Neuronal stem cell (in vitro differentiated cells): ENCODE measurements at regions not wholly inside any gene's neighbourhood (a gene's known extent, or its start where the extent isn't known, plus 50 kb on each side); places are given as distances from the start of the nearest gene placed in this dataset.
A peak's percentile ranks its signal among the peaks of the same experiment; 100 is the strongest.

ENCODE experiments used
- DNase-seq: peaks from one replicate; pipeline ENCODE4 v3.0.0-alpha.2; 2013; ENCODE audit warnings: low spot score
- H2AFZ ChIP-seq: one replicate; pipeline ENCODE4 v1.6.1; 2013; ENCODE audit warnings: mild to moderate bottlenecking, low read length, inconsistent platforms
- H2AK5ac ChIP-seq: 2 replicates; pipeline ENCODE4 v1.6.1; 2013; ENCODE audit warnings: low read depth, mild to moderate bottlenecking, inconsistent platforms, low read length, moderate library complexity, mixed read lengths
- H2BK120ac ChIP-seq: 2 replicates; pipeline ENCODE4 v1.6.1; 2013; ENCODE audit warnings: low read depth, mild to moderate bottlenecking, inconsistent platforms, low read length, moderate library complexity, mixed read lengths
- H2BK12ac ChIP-seq: one replicate; pipeline ENCODE4 v1.6.1; 2013; ENCODE audit warnings: low read length, inconsistent platforms
- H2BK15ac ChIP-seq: 2 replicates; pipeline ENCODE4 v1.6.1; 2013; ENCODE audit warnings: mild to moderate bottlenecking, low read length, inconsistent platforms, mixed read lengths
- H2BK5ac ChIP-seq: one replicate; pipeline ENCODE4 v1.6.1; 2013; ENCODE audit warnings: inconsistent platforms, mild to moderate bottlenecking, low read length, moderate library complexity
- H3K14ac ChIP-seq: one replicate; pipeline ENCODE4 v1.6.1; 2013; ENCODE audit warnings: low read length, inconsistent platforms
- H3K18ac ChIP-seq: 2 replicates; pipeline ENCODE4 v1.6.1; 2013; ENCODE audit warnings: low read length, inconsistent platforms
- H3K23ac ChIP-seq: 2 replicates; pipeline ENCODE4 v1.6.1; 2013; ENCODE audit warnings: low read depth, mild to moderate bottlenecking, mixed read lengths, low read length, inconsistent platforms; ENCODE audit not compliant: poor library complexity
- H3K27ac ChIP-seq: replicated peaks from 3 replicates; pipeline ENCODE4 v1.5.1; 2013; ENCODE audit warnings: low read length, inconsistent platforms
- H3K27me3 ChIP-seq, 3 experiments: 2 replicates each; pipeline ENCODE4 v1.6.1; 2013; ENCODE audit warnings: low read length in 3 of 3, mild to moderate bottlenecking in 2 of 3, inconsistent platforms in 1 of 3, low read depth in 1 of 3, mixed read lengths in 1 of 3, moderate library complexity in 1 of 3; ENCODE audit not compliant: control insufficient read depth in 3 of 3, insufficient read depth in 3 of 3
- H3K36me3 ChIP-seq, 2 donors: replicated peaks in 1 of 2; 2 replicates each; pipeline ENCODE4 v1.6.1; 2013; ENCODE audit warnings: low read length in 2 of 2; ENCODE audit not compliant: control insufficient read depth in 2 of 2, insufficient read depth in 2 of 2
- H3K4ac ChIP-seq: 2 replicates; pipeline ENCODE4 v1.6.1; 2013; ENCODE audit warnings: inconsistent platforms, mild to moderate bottlenecking, low read length, moderate library complexity
- H3K4me1 ChIP-seq, 2 donors: 1 replicate in 1 of 2; 2 replicates in 1 of 2; pipeline ENCODE4 v1.6.1; 2013; ENCODE audit warnings: low read length in 2 of 2, low read depth in 1 of 2; ENCODE audit not compliant: control insufficient read depth in 2 of 2, insufficient read depth in 1 of 2
- H3K4me2 ChIP-seq: one replicate; pipeline ENCODE4 v1.6.1; 2013; ENCODE audit warnings: mild to moderate bottlenecking, low read length, inconsistent platforms; ENCODE audit not compliant: insufficient read depth, poor library complexity, severe bottlenecking
- H3K4me3 ChIP-seq, 2 donors: 2 replicates each; pipeline ENCODE4 v1.5.1; 2013; ENCODE audit warnings: low read length in 2 of 2, mild to moderate bottlenecking in 2 of 2, inconsistent platforms in 1 of 2, moderate library complexity in 1 of 2
- H3K79me1 ChIP-seq: one replicate; pipeline ENCODE4 v1.6.1; 2013; ENCODE audit warnings: low read depth, mild to moderate bottlenecking, inconsistent platforms, low read length, moderate library complexity
- H3K9ac ChIP-seq: one replicate; pipeline ENCODE4 v1.6.1; 2013; ENCODE audit warnings: mild to moderate bottlenecking, low read depth, low read length, inconsistent platforms; ENCODE audit not compliant: poor library complexity
- H3K9me3 ChIP-seq, 2 donors: replicated peaks in 1 of 2; 2 replicates each; pipeline versions ENCODE3 to v1.6.1; 2013; ENCODE audit warnings: low read length in 2 of 2, mild to moderate bottlenecking in 2 of 2, inconsistent platforms in 1 of 2, low read depth in 1 of 2, mixed read lengths in 1 of 2, moderate library complexity in 1 of 2; ENCODE audit not compliant: control insufficient read depth in 2 of 2, insufficient read depth in 1 of 2
- H4K8ac ChIP-seq: one replicate; pipeline ENCODE4 v1.6.1; 2013; ENCODE audit warnings: low read depth, mild to moderate bottlenecking, inconsistent platforms, low read length, moderate library complexity
- H4K91ac ChIP-seq: one replicate; pipeline ENCODE4 v1.6.1; 2013; ENCODE audit warnings: low read length, low read depth, mild to moderate bottlenecking, inconsistent platforms; ENCODE audit not compliant: poor library complexity
- WGBS, 2 donors: extraction: QIAGEN DNeasy Blood & Tissue Kit; methylation state at CpG; one replicate each; pipeline ENCODE4 v1.1.7; 2013; ENCODE audit warnings: missing lambda C conversion rate in 2 of 2, mixed read lengths in 1 of 2; ENCODE audit not compliant: insufficient read length in 2 of 2, insufficient replicate concordance in 1 of 2; ENCODE audit errors: extremely low coverage in 2 of 2; 5-methylcytosine and 5-hydroxymethylcytosine counted together

- WGBS, 2 donors, result no CpG with 5 or more reads among the region's 3 CpGs
- no peak for DNase-seq
Observed at GRCh38 chr13:62482351-62482750, 1066.7 kb upstream of the PCDH20 start.

DNA sequence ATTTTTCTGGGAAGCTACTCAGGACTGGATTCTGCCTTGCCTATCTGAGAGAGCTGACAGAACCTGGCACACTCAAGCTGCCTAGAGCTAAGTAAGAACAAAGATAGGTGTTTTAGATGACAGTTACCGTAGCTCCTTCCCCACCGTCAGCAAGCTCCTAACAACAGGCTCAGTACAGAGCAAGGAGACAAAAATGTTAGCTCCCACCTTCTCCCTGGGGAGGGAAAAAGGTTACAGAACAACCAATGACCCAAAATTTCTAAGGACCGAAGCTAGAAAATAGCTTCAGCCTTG is 1058.2 kb upstream of the PCDH20 start:
- Histone ChIP-seq H4K91ac (no peak overlapping the region), H3K4me1 (no peaks in the 10 kb centered on the region), H4K8ac (no peak overlapping the region), H2BK120ac (no peak overlapping the region), H3K4ac (no peak overlapping the region), H3K36me3 (no peaks in the 10 kb centered on the region), H2BK12ac (no peak overlapping the region), H3K27ac (no peak overlapping the region), H3K4me3 (no peak overlapping the region), H2AFZ (no peak overlapping the region), H3K9me3 (no peaks in the 10 kb centered on the region), H3K4me2 (no peak overlapping the region), H3K79me1 (no peaks in the 10 kb centered on the region), H3K27me3 (no peaks in the 10 kb centered on the region), H3K14ac (no peak overlapping the region), H2BK5ac (no peak overlapping the region), H3K9ac (no peak overlapping the region), H3K23ac (no peak overlapping the region), H2AK5ac (no peak overlapping the region), H2BK15ac (no peak overlapping the region), H3K18ac (no peak overlapping the region)
- WGBS, 2 donors, result no CpG with 5 or more reads among the region's 3 CpGs
- DNase-seq, result no peak

More at GRCh38 chr13:62482351-62482750, 1066.7 kb upstream of the PCDH20 start:
- no peak overlapping the region for H2BK120ac ChIP-seq
- no peak overlapping the region for H3K14ac ChIP-seq
- no peak overlapping the region for H2AFZ ChIP-seq
- no peak overlapping the region for H3K4ac ChIP-seq
- no peak overlapping the region for H4K91ac ChIP-seq
- no peak overlapping the region for H3K9ac ChIP-seq
- no peaks in the 10 kb centered on the region for H3K36me3 ChIP-seq
- H3K4me3 ChIP-seq, result no peak overlapping the region
- H4K8ac ChIP-seq, result no peak overlapping the region
- no peaks in the 10 kb centered on the region for H3K9me3 ChIP-seq
- H3K18ac ChIP-seq, result no peak overlapping the region
- peaks cover 0 to 1% of the 10 kb centered on the region in 2 donors for H3K4me1 ChIP-seq
- H2BK5ac ChIP-seq, result no peak overlapping the region
- no peak overlapping the region for H3K27ac ChIP-seq
- H2BK12ac ChIP-seq, result no peak overlapping the region
- no peaks in the 10 kb centered on the region for H3K79me1 ChIP-seq
- no peak overlapping the region for H3K4me2 ChIP-seq
- H2AK5ac ChIP-seq, result no peak overlapping the region
- no peak overlapping the region for H2BK15ac ChIP-seq
- H3K23ac ChIP-seq, result no peak overlapping the region
- H3K27me3 ChIP-seq, result no peaks in the 10 kb centered on the region

DNA sequence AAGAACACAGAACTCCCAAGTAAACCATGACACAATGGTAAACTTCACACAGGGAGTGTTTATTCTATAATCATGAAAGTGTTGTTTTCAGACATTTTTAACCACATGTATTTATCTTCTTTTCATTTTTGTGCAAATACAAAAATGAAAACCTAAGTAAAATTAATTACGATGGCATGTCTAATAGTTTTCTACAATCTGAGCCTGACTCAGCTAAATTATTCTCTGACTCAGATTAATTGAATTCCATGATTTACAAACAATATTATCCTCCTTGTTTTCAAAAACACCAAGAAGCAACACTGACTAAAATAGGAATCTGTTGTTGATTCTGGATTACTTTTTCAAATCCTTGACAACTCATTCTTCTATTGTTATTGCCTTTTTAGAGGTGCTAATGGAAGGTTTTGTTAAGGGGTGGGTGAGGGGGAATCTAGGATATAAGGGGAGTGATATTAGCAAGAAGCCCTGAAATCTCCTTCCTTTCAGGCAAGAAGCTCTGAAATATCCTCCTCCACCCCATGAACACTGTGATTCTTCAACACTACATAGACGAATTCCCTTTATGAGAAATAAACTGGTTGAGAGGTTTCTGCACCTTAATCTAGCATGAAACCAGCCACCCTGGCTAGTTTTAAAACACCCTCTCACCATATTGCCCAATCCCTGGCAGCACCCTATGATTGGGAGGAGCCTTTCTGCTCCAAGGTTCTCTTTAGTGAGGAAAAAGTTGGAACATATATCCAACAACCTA is 1057.7 kb upstream of the PCDH20 start:
- WGBS, 2 donors, result no CpG with 5 or more reads among the region's 2 CpGs
- Histone ChIP-seq H4K8ac (no peak overlapping the region), H2AK5ac (no peak overlapping the region), H3K4me3 (no peak overlapping the region), H3K18ac (no peak overlapping the region), H3K4me2 (no peak overlapping the region), H3K27ac (no peak overlapping the region), H3K27me3 (no peaks in the 10 kb centered on the region), H3K4me1 (no peaks in the 10 kb centered on the region), H3K9me3 (no peaks in the 10 kb centered on the region), H3K23ac (no peak overlapping the region), H3K9ac (no peak overlapping the region), H2BK15ac (no peak overlapping the region), H2BK120ac (no peak overlapping the region), H3K14ac (no peak overlapping the region), H2AFZ (peak overlapping the region; percentile 33), H4K91ac (no peak overlapping the region), H2BK12ac (no peak overlapping the region), H3K4ac (no peak overlapping the region), H3K36me3 (no peaks in the 10 kb centered on the region), H3K79me1 (no peaks in the 10 kb centered on the region), H2BK5ac (no peak overlapping the region)
- no peak for DNase-seq

DNA sequence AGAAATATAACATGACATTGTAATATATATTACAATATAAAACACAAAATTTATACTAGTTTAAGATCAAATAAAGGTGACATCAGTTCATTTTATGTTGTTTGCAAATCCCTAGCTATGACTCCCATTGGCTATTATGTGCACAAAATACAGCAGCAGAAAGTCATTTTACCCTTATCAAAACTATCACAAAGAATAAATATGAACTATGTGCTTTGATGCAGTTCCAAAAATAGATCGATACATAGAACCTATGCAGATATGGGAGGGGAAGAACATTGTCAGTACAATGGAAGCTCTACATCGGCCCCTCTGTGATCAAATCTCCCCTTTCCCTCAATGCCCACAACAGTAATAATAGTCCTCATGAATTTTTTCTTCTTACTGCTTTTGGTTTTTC is 1038.1 kb upstream of the PCDH20 start:
- Histone ChIP-seq H2BK120ac (no peak overlapping the region), H3K4me2 (no peak overlapping the region), H3K14ac (no peak overlapping the region), H2BK12ac (no peak overlapping the region), H3K18ac (no peak overlapping the region), H3K4ac (no peak overlapping the region), H3K36me3 (no peaks in the 10 kb centered on the region), H3K27me3 (no peaks in the 10 kb centered on the region), H4K91ac (no peak overlapping the region), H3K79me1 (no peaks in the 10 kb centered on the region), H2BK5ac (no peak overlapping the region), H3K27ac (no peak overlapping the region), H4K8ac (no peak overlapping the region), H2BK15ac (no peak overlapping the region), H3K9me3 (no peaks in the 10 kb centered on the region), H3K4me1 (no peaks in the 10 kb centered on the region), H2AK5ac (no peak overlapping the region), H2AFZ (no peak overlapping the region), H3K23ac (no peak overlapping the region), H3K4me3 (no peak overlapping the region), H3K9ac (no peak overlapping the region)
- no peak for DNase-seq
- no CpG with 5 or more reads among the region's 2 CpGs for WGBS, 2 donors
